ENCODE measurements at regions not wholly inside any gene's neighbourhood (a gene's known extent, or its start where the extent isn't known, plus 50 kb on each side); places are given as distances from the start of the nearest gene placed in this dataset.

DNA sequence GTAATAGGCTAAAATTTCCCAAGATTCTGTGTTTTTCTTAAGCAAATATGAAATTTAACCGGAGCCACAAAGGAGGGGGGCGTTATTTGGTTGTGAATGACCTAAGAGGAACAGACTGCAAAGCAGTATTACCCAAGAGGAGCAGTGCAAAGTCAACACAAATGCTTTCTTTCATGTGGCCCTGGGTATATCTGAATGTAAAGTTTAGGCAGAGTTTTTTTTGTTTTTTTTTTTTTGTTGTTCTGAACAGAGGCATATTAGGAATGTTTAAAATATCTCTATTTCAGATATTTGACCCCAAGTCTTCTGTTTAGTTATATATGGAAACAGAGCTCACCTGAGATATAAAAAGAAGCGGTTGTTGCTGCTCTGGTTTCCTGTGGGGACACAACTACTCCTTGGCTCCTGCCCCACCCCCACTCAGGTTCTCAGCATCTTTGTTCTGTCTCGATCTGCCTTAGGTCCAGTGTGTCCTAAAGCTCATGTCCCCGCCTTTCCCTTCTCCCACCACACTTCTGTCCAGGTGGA, 220.7 kb downstream of the RFC3 start:
- TF ChIP-seq CTCF (IDR thresholded peaks at IDR 0.05; ENCODE audit: low read depth, low read length, missing control alignments), result no peak
- H3K4me3 ChIP-seq (replicated peaks; ENCODE audit: low read depth, low read length), result no peak overlapping the region
- DNase-seq (ENCODE audit: extremely low read depth, low read depth), result no peak

DNA sequence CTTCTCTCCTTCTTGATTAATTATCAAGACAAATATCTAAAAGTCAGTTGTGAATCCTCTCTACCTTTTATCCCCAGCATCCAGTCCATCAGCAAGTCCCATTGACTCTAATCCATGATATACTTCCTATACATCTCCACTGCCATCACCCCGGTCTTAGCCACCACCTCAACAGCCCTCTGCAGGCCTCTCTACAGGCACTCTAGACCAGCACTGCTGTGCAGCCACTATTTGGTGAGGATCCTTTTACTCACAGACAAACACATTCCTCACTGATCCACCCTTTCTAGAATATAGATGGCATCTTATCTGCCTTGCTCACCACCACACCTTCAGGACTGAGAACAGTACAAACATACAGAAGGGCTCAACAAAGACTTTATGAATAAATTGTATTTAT, 221.7 kb downstream of the RFC3 start:
- no peak for TF ChIP-seq CTCF (IDR thresholded peaks at IDR 0.05; ENCODE audit: low read depth, low read length, missing control alignments)
- H3K4me3 ChIP-seq (replicated peaks; ENCODE audit: low read depth, low read length), result no peak overlapping the region
- DNase-seq (ENCODE audit: extremely low read depth, low read depth), result no peak

DNA sequence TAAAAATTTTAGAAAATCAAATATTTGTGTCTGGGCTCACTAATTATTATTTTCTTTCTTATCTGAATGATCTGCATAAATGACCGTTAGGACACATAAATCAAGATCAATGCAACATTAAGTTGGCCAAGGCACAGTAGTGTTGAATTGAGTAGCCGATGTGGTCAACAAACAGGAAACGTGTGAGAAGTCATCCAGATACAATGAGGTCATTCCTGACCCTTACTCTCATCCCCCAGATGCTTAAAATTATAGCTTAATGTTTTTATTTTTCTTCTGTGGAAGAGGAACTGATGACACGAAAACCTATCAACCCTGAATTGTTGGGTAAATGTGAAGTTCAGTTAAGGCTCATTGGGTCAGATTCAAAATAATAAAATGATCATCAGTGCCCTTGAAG, 222.9 kb downstream of the RFC3 start:
- no peak for TF ChIP-seq CTCF (IDR thresholded peaks at IDR 0.05; ENCODE audit: low read depth, low read length, missing control alignments)
- H3K4me3 ChIP-seq (replicated peaks; ENCODE audit: low read depth, low read length), result no peak overlapping the region
- no peak for DNase-seq (ENCODE audit: extremely low read depth, low read depth)

DNA sequence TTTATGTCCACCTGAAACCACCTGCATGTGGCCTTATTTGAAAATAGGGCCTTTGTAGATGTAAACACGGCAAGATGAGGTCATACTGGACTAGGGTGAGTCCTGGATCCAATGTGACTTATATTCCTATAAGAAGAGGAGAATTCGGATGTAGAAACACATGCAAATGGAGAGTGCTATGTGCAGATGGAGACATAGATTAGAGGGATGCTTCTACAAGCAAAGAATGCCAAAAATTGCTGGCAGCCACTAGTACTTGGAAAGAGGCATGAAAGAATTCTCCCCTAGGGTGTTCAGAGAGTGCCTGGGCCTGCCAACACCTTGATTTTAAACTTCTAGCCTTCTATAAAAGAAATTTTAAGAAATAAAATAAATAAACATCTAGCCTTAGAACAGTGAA, 226.1 kb downstream of the RFC3 start:
- TF ChIP-seq CTCF (IDR thresholded peaks at IDR 0.05; ENCODE audit: low read depth, low read length, missing control alignments), result no peak
- peak; percentile 17 for DNase-seq (ENCODE audit: extremely low read depth, low read depth)
- no peak overlapping the region for H3K4me3 ChIP-seq (replicated peaks; ENCODE audit: low read depth, low read length)

- TF ChIP-seq CTCF (IDR thresholded peaks at IDR 0.05; ENCODE audit: low read depth, low read length, missing control alignments), result no peak
- DNase-seq (ENCODE audit: extremely low read depth, low read depth), result peak; percentile 83
- H3K4me3 ChIP-seq (replicated peaks; ENCODE audit: low read depth, low read length), result no peak overlapping the region
Observed at GRCh38 chr13:34044660-34045080, 226.7 kb downstream of the RFC3 start.

- DNase-seq (ENCODE audit: extremely low read depth, low read depth), result no peak
- TF ChIP-seq CTCF (IDR thresholded peaks at IDR 0.05; ENCODE audit: low read depth, low read length, missing control alignments), result no peak
- no peak overlapping the region for H3K4me3 ChIP-seq (replicated peaks; ENCODE audit: low read depth, low read length)
Observed at GRCh38 chr13:34046457-34046856, 228.5 kb downstream of the RFC3 start.

GRCh38 chr13:34048652-34049051, 230.7 kb downstream of the RFC3 start:
- DNase-seq (ENCODE audit: extremely low read depth, low read depth), result no peak
- H3K4me3 ChIP-seq (replicated peaks; ENCODE audit: low read depth, low read length), result no peak overlapping the region
- TF ChIP-seq CTCF (IDR thresholded peaks at IDR 0.05; ENCODE audit: low read depth, low read length, missing control alignments), result no peak
